ENCODE measurements at regions not wholly inside any gene's neighbourhood (a gene's known extent, or its start where the extent isn't known, plus 50 kb on each side); places are given as distances from the start of the nearest gene placed in this dataset.

DNA sequence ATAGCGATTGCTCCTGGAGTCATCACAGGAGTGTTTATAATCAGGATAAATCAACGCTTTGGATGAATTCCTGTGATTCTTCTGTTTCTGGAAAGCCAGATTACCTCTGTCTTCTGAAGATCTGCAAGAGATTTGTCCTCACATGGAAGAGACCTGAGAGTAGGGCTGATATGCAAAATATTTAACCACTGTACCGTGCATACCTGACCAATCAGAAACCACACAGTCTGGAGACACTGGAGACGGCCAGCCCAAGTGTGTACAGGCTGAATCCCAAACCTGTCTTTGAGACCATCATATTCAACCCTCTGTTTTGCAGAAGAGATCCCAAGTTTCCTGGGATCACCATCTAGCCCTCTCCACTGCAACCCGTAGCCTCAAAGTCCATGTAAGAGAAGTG is 50.4 kb upstream of the WT1 start:
- TF ChIP-seq, protein P1, sequence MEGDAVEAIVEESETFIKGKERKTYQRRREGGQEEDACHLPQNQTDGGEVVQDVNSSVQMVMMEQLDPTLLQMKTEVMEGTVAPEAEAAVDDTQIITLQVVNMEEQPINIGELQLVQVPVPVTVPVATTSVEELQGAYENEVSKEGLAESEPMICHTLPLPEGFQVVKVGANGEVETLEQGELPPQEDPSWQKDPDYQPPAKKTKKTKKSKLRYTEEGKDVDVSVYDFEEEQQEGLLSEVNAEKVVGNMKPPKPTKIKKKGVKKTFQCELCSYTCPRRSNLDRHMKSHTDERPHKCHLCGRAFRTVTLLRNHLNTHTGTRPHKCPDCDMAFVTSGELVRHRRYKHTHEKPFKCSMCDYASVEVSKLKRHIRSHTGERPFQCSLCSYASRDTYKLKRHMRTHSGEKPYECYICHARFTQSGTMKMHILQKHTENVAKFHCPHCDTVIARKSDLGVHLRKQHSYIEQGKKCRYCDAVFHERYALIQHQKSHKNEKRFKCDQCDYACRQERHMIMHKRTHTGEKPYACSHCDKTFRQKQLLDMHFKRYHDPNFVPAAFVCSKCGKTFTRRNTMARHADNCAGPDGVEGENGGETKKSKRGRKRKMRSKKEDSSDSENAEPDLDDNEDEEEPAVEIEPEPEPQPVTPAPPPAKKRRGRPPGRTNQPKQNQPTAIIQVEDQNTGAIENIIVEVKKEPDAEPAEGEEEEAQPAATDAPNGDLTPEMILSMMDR (IDR thresholded peaks at IDR 0.05): no peak
- no peak for TF ChIP-seq POLR2A (IDR thresholded peaks at IDR 0.05)

All from testis (tissue), 2 donors.